GM06990 (cell line): ENCODE measurements at regions not wholly inside any gene's neighbourhood (a gene's known extent, or its start where the extent isn't known, plus 50 kb on each side); places are given as distances from the start of the nearest gene placed in this dataset.

Experiments
- DNase-seq: peaks from one replicate; pipeline ENCODE4 v3.0.0-alpha.2; 2011; ENCODE audit not compliant: insufficient read length; ENCODE audit errors: extremely low read depth
- H3K27me3 ChIP-seq: replicated peaks from 2 replicates; pipeline ENCODE4 v1.6.0; 2011; ENCODE audit warnings: low read length; ENCODE audit not compliant: control insufficient read depth, insufficient read depth
- H3K36me3 ChIP-seq: 2 replicates; pipeline ENCODE4 v1.5.1; 2011; ENCODE audit warnings: low read length; ENCODE audit not compliant: control insufficient read depth, insufficient read depth
- H3K4me3 ChIP-seq: replicated peaks from 2 replicates; pipeline ENCODE4 v1.5.1; 2011; ENCODE audit warnings: low read depth, mild to moderate bottlenecking, control low read depth, low read length
- TF ChIP-seq, protein P1 (sequence below): IDR thresholded peaks from 2 replicates; pipeline ENCODE4 v1.5.1; 2011; ENCODE audit warnings: low read length, control low read depth, mild to moderate bottlenecking, inconsistent platforms; ENCODE audit not compliant: insufficient read depth, poor library complexity, severe bottlenecking

- Histone ChIP-seq H3K36me3 (no peaks in the 10 kb centered on the region), H3K4me3 (no peak overlapping the region), H3K27me3 (no peaks in the 10 kb centered on the region)
- no peak for DNase-seq
- TF ChIP-seq, protein P1, sequence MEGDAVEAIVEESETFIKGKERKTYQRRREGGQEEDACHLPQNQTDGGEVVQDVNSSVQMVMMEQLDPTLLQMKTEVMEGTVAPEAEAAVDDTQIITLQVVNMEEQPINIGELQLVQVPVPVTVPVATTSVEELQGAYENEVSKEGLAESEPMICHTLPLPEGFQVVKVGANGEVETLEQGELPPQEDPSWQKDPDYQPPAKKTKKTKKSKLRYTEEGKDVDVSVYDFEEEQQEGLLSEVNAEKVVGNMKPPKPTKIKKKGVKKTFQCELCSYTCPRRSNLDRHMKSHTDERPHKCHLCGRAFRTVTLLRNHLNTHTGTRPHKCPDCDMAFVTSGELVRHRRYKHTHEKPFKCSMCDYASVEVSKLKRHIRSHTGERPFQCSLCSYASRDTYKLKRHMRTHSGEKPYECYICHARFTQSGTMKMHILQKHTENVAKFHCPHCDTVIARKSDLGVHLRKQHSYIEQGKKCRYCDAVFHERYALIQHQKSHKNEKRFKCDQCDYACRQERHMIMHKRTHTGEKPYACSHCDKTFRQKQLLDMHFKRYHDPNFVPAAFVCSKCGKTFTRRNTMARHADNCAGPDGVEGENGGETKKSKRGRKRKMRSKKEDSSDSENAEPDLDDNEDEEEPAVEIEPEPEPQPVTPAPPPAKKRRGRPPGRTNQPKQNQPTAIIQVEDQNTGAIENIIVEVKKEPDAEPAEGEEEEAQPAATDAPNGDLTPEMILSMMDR = no peak
Observed at GRCh38 chr12:70045036-70045435, 198.2 kb upstream of the CNOT2 start.

DNA sequence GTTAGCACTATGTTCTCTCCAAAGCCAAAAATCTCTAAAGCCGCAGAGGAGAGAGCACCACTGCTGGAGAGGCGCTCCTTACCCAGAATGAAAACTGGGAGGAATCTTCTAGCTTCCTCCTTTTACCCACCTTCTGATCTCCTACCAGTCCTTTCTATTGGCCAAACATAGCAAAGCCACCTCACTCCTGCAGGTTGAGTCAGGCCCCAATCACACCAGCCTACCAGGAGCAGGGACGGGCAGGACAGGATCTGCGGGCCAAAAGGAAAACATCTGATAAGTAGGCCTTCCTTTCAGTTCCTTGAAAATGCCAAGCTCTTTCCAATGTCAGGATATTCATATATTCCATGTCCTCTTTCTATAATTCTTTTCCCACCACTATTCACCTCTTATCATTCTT is 197.7 kb upstream of the CNOT2 start:
- DNase-seq = no peak
- H3K4me3 ChIP-seq = no peak overlapping the region
- no peaks in the 10 kb centered on the region for H3K27me3 ChIP-seq
- H3K36me3 ChIP-seq = no peaks in the 10 kb centered on the region
- TF ChIP-seq, protein P1 = no peak

GRCh38 chr12:70048521-70049250 is 194.5 kb upstream of the CNOT2 start:
- TF ChIP-seq, protein P1 = no peak
- Histone ChIP-seq H3K36me3 (no peaks in the 10 kb centered on the region), H3K27me3 (no peaks in the 10 kb centered on the region), H3K4me3 (no peak overlapping the region)
- no peak for DNase-seq

- Histone ChIP-seq H3K36me3 (no peaks in the 10 kb centered on the region), H3K4me3 (no peak overlapping the region), H3K27me3 (no peaks in the 10 kb centered on the region)
- TF ChIP-seq, protein P1 = no peak
- peak; percentile 37 for DNase-seq
Observed at GRCh38 chr12:70049596-70050360, 193.5 kb upstream of the CNOT2 start.

DNA sequence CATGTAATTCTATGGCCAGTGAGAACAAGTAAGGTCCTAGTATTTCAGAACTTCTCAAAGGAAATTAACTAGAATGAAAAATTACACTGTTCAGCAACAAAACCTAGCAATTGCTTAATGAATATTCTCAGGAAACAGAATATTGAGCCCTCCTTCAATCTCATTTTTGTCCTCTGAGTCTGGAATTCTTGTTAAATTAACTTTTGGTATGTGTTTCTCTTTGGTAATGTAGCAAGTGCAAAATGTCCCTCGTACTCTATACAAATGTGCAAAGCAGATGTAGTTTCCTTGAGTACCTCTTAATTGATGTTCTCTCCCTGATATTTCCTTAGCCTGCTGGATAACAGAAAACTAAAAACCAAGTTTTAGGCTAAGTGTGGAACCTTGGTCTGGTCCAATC is 190.8 kb upstream of the CNOT2 start:
- DNase-seq = no peak
- TF ChIP-seq, protein P1 = no peak
- Histone ChIP-seq H3K4me3 (no peak overlapping the region), H3K36me3 (no peaks in the 10 kb centered on the region), H3K27me3 (no peaks in the 10 kb centered on the region)
